ENCODE measurements at regions not wholly inside any gene's neighbourhood (a gene's known extent, or its start where the extent isn't known, plus 50 kb on each side); places are given as distances from the start of the nearest gene placed in this dataset.

GRCh38 chr2:163081754-163082153 lies 243.2 kb upstream of the KCNH7 start:
- no peaks in the 10 kb centered on the region for H3K36me3 Mint-ChIP-seq
- TF ChIP-seq, protein P1, sequence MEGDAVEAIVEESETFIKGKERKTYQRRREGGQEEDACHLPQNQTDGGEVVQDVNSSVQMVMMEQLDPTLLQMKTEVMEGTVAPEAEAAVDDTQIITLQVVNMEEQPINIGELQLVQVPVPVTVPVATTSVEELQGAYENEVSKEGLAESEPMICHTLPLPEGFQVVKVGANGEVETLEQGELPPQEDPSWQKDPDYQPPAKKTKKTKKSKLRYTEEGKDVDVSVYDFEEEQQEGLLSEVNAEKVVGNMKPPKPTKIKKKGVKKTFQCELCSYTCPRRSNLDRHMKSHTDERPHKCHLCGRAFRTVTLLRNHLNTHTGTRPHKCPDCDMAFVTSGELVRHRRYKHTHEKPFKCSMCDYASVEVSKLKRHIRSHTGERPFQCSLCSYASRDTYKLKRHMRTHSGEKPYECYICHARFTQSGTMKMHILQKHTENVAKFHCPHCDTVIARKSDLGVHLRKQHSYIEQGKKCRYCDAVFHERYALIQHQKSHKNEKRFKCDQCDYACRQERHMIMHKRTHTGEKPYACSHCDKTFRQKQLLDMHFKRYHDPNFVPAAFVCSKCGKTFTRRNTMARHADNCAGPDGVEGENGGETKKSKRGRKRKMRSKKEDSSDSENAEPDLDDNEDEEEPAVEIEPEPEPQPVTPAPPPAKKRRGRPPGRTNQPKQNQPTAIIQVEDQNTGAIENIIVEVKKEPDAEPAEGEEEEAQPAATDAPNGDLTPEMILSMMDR (IDR thresholded peaks at IDR 0.05), result no peak
- Histone ChIP-seq H3K4me1 (ENCODE audit: control insufficient read depth in 1 of 2, insufficient read depth in 2 of 2, low read length in 2 of 2) (no peaks in the 10 kb centered on the region), H4K20me1 (ENCODE audit: insufficient read depth, low read length) (no peaks in the 10 kb centered on the region), H3K9ac (ENCODE audit: insufficient read depth, low read length, poor library complexity, severe bottlenecking) (no peak overlapping the region), H3K4me2 (replicated peaks; ENCODE audit: extremely low read depth, low read length, poor library complexity, severe bottlenecking) (no peak overlapping the region), H3K36me3 (replicated peaks in 1 of 2; ENCODE audit: control insufficient read depth in 1 of 2, insufficient read depth in 2 of 2, low read length in 2 of 2) (no peaks in the 10 kb centered on the region), H2AFZ (ENCODE audit: insufficient read depth, low read depth, low read length, poor library complexity, severe bottlenecking) (no peak overlapping the region), H3K9me3 (replicated peaks in 1 of 2; ENCODE audit: control insufficient read depth in 1 of 2, insufficient read depth in 1 of 2, low read length in 2 of 2) (peaks cover 3 to 15% of the 10 kb centered on the region in 2 donors), H3K4me3 (replicated peaks in 1 of 3; ENCODE audit: low read depth in 2 of 3, low read length in 3 of 3) (no peak overlapping the region), H3K27me3 (ENCODE audit: control insufficient read depth in 2 of 2, insufficient read depth in 2 of 2, low read length in 2 of 2) (no peaks in the 10 kb centered on the region), H3K27ac (ENCODE audit: low read depth in 1 of 2, low read length in 2 of 2) (no peak overlapping the region), H3K79me2 (ENCODE audit: insufficient read depth, low read length) (no peaks in the 10 kb centered on the region)
- intact Hi-C loops (cut with micrococcal nuclease), result no loop called here
- no peaks in the 10 kb centered on the region for H3K4me1 Mint-ChIP-seq
- no peak overlapping the region for H3K4me3 Mint-ChIP-seq
- H3K9me3 Mint-ChIP-seq, result peaks cover 0 to 7% (median 2%) of the 10 kb centered on the region in 7 donors
- peaks cover 0 to 2% (median 0%) of the 10 kb centered on the region in 3 donors for H3K27me3 Mint-ChIP-seq (ENCODE audit: low read depth in 3 of 3)
- no peak overlapping the region for H3K27ac Mint-ChIP-seq
- DNase-seq, result no peak

DNA sequence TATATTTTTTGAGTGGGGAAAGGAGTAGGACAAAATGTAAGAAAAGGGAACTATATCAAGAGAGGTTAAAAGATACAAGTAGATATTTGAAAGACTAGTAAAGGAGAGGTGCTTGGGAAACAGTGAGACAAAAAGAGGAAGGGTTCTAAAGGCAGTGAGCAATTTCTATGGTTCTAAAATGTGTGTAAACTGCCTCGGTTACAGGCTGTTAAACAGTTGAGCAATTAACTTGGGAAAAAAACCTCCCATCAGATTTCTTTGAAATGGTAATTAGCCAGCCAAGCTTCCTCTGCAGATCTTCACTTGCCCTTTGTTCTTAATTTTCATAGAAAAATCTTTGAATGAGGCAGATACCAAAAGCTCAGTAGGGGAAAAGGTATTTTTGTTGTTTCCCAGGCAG lies 238.7 kb upstream of the KCNH7 start:
- intact Hi-C loops (cut with micrococcal nuclease), result no loop called here
- H3K36me3 Mint-ChIP-seq, result no peaks in the 10 kb centered on the region
- H3K27me3 ChIP-seq (ENCODE audit: control insufficient read depth in 2 of 2, insufficient read depth in 2 of 2, low read length in 2 of 2), result no peaks in the 10 kb centered on the region
- peaks cover 2 to 11% of the 10 kb centered on the region in 2 donors for H3K9me3 ChIP-seq (replicated peaks in 1 of 2; ENCODE audit: control insufficient read depth in 1 of 2, insufficient read depth in 1 of 2, low read length in 2 of 2)
- H2AFZ ChIP-seq (ENCODE audit: insufficient read depth, low read depth, low read length, poor library complexity, severe bottlenecking), result no peak overlapping the region
- no peaks in the 10 kb centered on the region for H3K79me2 ChIP-seq (ENCODE audit: insufficient read depth, low read length)
- H3K27ac Mint-ChIP-seq, result no peak overlapping the region
- H3K4me3 Mint-ChIP-seq, result no peak overlapping the region
- H3K9ac ChIP-seq (ENCODE audit: insufficient read depth, low read length, poor library complexity, severe bottlenecking), result no peak overlapping the region
- H3K27me3 Mint-ChIP-seq (ENCODE audit: low read depth in 3 of 3), result no peaks in the 10 kb centered on the region
- DNase-seq, result no peak
- no peaks in the 10 kb centered on the region for H3K4me1 ChIP-seq (ENCODE audit: control insufficient read depth in 1 of 2, insufficient read depth in 2 of 2, low read length in 2 of 2)
- peaks cover 0 to 10% (median 5%) of the 10 kb centered on the region in 7 donors for H3K9me3 Mint-ChIP-seq
- H3K4me2 ChIP-seq (replicated peaks; ENCODE audit: extremely low read depth, low read length, poor library complexity, severe bottlenecking), result no peak overlapping the region
- TF ChIP-seq, protein P1 (IDR thresholded peaks at IDR 0.05), result no peak
- H4K20me1 ChIP-seq (ENCODE audit: insufficient read depth, low read length), result no peaks in the 10 kb centered on the region
- no CpG with 5 or more reads among the region's 1 CpG for WGBS (ENCODE audit: insufficient coverage)
- H3K27ac ChIP-seq (ENCODE audit: low read depth in 1 of 2, low read length in 2 of 2), result no peak overlapping the region
- H3K4me3 ChIP-seq (replicated peaks in 1 of 3; ENCODE audit: low read depth in 2 of 3, low read length in 3 of 3), result no peak overlapping the region
- H3K36me3 ChIP-seq (replicated peaks in 1 of 2; ENCODE audit: control insufficient read depth in 1 of 2, insufficient read depth in 2 of 2, low read length in 2 of 2), result no peaks in the 10 kb centered on the region
- no peaks in the 10 kb centered on the region for H3K4me1 Mint-ChIP-seq

Measured in CD14-positive monocyte (primary cell).